SJCRH30 (cell line): ENCODE measurements at regions not wholly inside any gene's neighbourhood (a gene's known extent, or its start where the extent isn't known, plus 50 kb on each side); places are given as distances from the start of the nearest gene placed in this dataset.

Experiments used
- DNase-seq, 2 experiments: peaks; one replicate each; pipeline ENCODE4 v3.0.0-alpha.2; 2015 to 2020
- H3K27ac ChIP-seq: fragments of 250-450 bp; sonication (Bioruptor Pico); 2 replicates; pipeline ENCODE4 v1.5.1; 2020; ENCODE audit warnings: mild to moderate bottlenecking, moderate library complexity
- H3K27me3 ChIP-seq: fragments of 250-450 bp; sonication (Bioruptor Pico); 2 replicates; pipeline ENCODE4 v1.5.1; 2020; ENCODE audit warnings: mild to moderate bottlenecking, moderate library complexity
- H3K36me3 ChIP-seq: fragments of 250-450 bp; sonication (Bioruptor Pico); 2 replicates; pipeline ENCODE4 v1.5.1; 2020; ENCODE audit warnings: mild to moderate bottlenecking, moderate library complexity
- H3K4me1 ChIP-seq: fragments of 250-450 bp; sonication (Bioruptor Pico); 2 replicates; pipeline ENCODE4 v1.5.1; 2020; ENCODE audit warnings: mild to moderate bottlenecking, moderate library complexity
- H3K4me3 ChIP-seq: fragments of 250-450 bp; sonication (Bioruptor Pico); 2 replicates; pipeline ENCODE4 v1.5.1; 2020; ENCODE audit warnings: mild to moderate bottlenecking, moderate library complexity
- H3K9me3 ChIP-seq: fragments of 250-450 bp; sonication (Bioruptor Pico); replicated peaks from 2 replicates; pipeline ENCODE4 v1.5.1; 2020; ENCODE audit warnings: mild to moderate bottlenecking, moderate library complexity

- no peaks in the 10 kb centered on the region for H3K27me3 ChIP-seq
- H3K27ac ChIP-seq, result no peak overlapping the region
- no peaks in the 10 kb centered on the region for H3K9me3 ChIP-seq
- H3K4me1 ChIP-seq, result no peaks in the 10 kb centered on the region
- no peak for DNase-seq
- no peak overlapping the region for H3K4me3 ChIP-seq
- H3K36me3 ChIP-seq, result no peaks in the 10 kb centered on the region
Observed at GRCh38 chr11:92714111-92714510, 255.3 kb upstream of the MTNR1B start.

- no peaks in the 10 kb centered on the region for H3K4me1 ChIP-seq
- no peaks in the 10 kb centered on the region for H3K9me3 ChIP-seq
- H3K4me3 ChIP-seq, result no peak overlapping the region
- H3K27ac ChIP-seq, result no peak overlapping the region
- H3K36me3 ChIP-seq, result no peaks in the 10 kb centered on the region
- no peak for DNase-seq
- H3K27me3 ChIP-seq, result no peaks in the 10 kb centered on the region
Observed at GRCh38 chr11:92717240-92717639, 252.2 kb upstream of the MTNR1B start.

- Histone ChIP-seq H3K27me3 (no peaks in the 10 kb centered on the region), H3K9me3 (no peaks in the 10 kb centered on the region), H3K4me1 (no peaks in the 10 kb centered on the region), H3K27ac (no peak overlapping the region), H3K4me3 (no peak overlapping the region), H3K36me3 (no peaks in the 10 kb centered on the region)
- no peak for DNase-seq
Observed at GRCh38 chr11:92720385-92720784, 249.1 kb upstream of the MTNR1B start.

GRCh38 chr11:92725352-92725751, 244.1 kb upstream of the MTNR1B start:
- no peaks in the 10 kb centered on the region for H3K36me3 ChIP-seq
- no peak for DNase-seq
- no peak overlapping the region for H3K4me3 ChIP-seq
- no peaks in the 10 kb centered on the region for H3K4me1 ChIP-seq
- H3K27me3 ChIP-seq, result no peaks in the 10 kb centered on the region
- no peak overlapping the region for H3K27ac ChIP-seq
- no peaks in the 10 kb centered on the region for H3K9me3 ChIP-seq

GRCh38 chr11:92727123-92727522, 242.3 kb upstream of the MTNR1B start:
- no peak for DNase-seq
- no peaks in the 10 kb centered on the region for H3K4me1 ChIP-seq
- H3K36me3 ChIP-seq, result no peaks in the 10 kb centered on the region
- no peak overlapping the region for H3K4me3 ChIP-seq
- no peak overlapping the region for H3K27ac ChIP-seq
- no peaks in the 10 kb centered on the region for H3K9me3 ChIP-seq
- no peaks in the 10 kb centered on the region for H3K27me3 ChIP-seq

GRCh38 chr11:92727769-92728168, 241.7 kb upstream of the MTNR1B start:
- no peak overlapping the region for H3K4me3 ChIP-seq
- H3K36me3 ChIP-seq, result no peaks in the 10 kb centered on the region
- no peaks in the 10 kb centered on the region for H3K9me3 ChIP-seq
- H3K4me1 ChIP-seq, result no peaks in the 10 kb centered on the region
- H3K27me3 ChIP-seq, result no peaks in the 10 kb centered on the region
- DNase-seq, result no peak
- H3K27ac ChIP-seq, result no peak overlapping the region

GRCh38 chr11:92728628-92729027, 240.8 kb upstream of the MTNR1B start:
- Histone ChIP-seq H3K4me1 (no peaks in the 10 kb centered on the region), H3K9me3 (no peaks in the 10 kb centered on the region), H3K27me3 (no peaks in the 10 kb centered on the region)

GRCh38 chr11:92735039-92735438, 234.4 kb upstream of the MTNR1B start:
- Histone ChIP-seq H3K27me3 (no peaks in the 10 kb centered on the region), H3K9me3 (no peaks in the 10 kb centered on the region), H3K4me3 (no peak overlapping the region), H3K36me3 (no peaks in the 10 kb centered on the region), H3K27ac (no peak overlapping the region), H3K4me1 (no peaks in the 10 kb centered on the region)
- DNase-seq, result no peak

More at GRCh38 chr11:92728628-92729027, 240.8 kb upstream of the MTNR1B start:
- Histone ChIP-seq H3K4me3 (no peak overlapping the region), H3K36me3 (no peaks in the 10 kb centered on the region), H3K27ac (no peak overlapping the region)
- peak in 1 of 2 experiments; percentile 4 for DNase-seq

- Histone ChIP-seq H3K9me3 (no peaks in the 10 kb centered on the region), H3K4me1 (no peaks in the 10 kb centered on the region), H3K4me3 (no peak overlapping the region), H3K36me3 (no peaks in the 10 kb centered on the region), H3K27ac (no peak overlapping the region), H3K27me3 (no peaks in the 10 kb centered on the region)
- DNase-seq, result no peak
Observed at GRCh38 chr11:92738276-92738675, 231.2 kb upstream of the MTNR1B start.

GRCh38 chr11:92739041-92739440, 230.4 kb upstream of the MTNR1B start:
- H3K36me3 ChIP-seq, result no peaks in the 10 kb centered on the region
- H3K27me3 ChIP-seq, result no peaks in the 10 kb centered on the region
- no peaks in the 10 kb centered on the region for H3K9me3 ChIP-seq
- H3K4me3 ChIP-seq, result no peak overlapping the region
- H3K27ac ChIP-seq, result no peak overlapping the region
- DNase-seq, result no peak
- no peaks in the 10 kb centered on the region for H3K4me1 ChIP-seq

GRCh38 chr11:92739491-92739890, 230.0 kb upstream of the MTNR1B start:
- DNase-seq, result no peak
- Histone ChIP-seq H3K36me3 (no peaks in the 10 kb centered on the region), H3K4me3 (no peak overlapping the region), H3K27me3 (no peaks in the 10 kb centered on the region), H3K9me3 (no peaks in the 10 kb centered on the region), H3K27ac (no peak overlapping the region), H3K4me1 (no peaks in the 10 kb centered on the region)

- no peaks in the 10 kb centered on the region for H3K4me1 ChIP-seq
- H3K27ac ChIP-seq, result no peak overlapping the region
- no peaks in the 10 kb centered on the region for H3K36me3 ChIP-seq
- no peak for DNase-seq
- H3K27me3 ChIP-seq, result no peaks in the 10 kb centered on the region
- H3K4me3 ChIP-seq, result no peak overlapping the region
- H3K9me3 ChIP-seq, result no peaks in the 10 kb centered on the region
Observed at GRCh38 chr11:92740276-92740675, 229.2 kb upstream of the MTNR1B start.

GRCh38 chr11:92744929-92745585, 224.4 kb upstream of the MTNR1B start:
- no peak overlapping the region for H3K4me3 ChIP-seq
- no peaks in the 10 kb centered on the region for H3K36me3 ChIP-seq
- no peak overlapping the region for H3K27ac ChIP-seq
- no peaks in the 10 kb centered on the region for H3K27me3 ChIP-seq
- no peaks in the 10 kb centered on the region for H3K9me3 ChIP-seq
- no peak for DNase-seq
- no peaks in the 10 kb centered on the region for H3K4me1 ChIP-seq

GRCh38 chr11:92750794-92751193, 218.7 kb upstream of the MTNR1B start:
- H3K9me3 ChIP-seq, result no peaks in the 10 kb centered on the region
- H3K4me1 ChIP-seq, result no peaks in the 10 kb centered on the region; the same call in 1 of the 2 replicates

GRCh38 chr11:92751594-92751993, 217.9 kb upstream of the MTNR1B start:
- no peak overlapping the region for H3K27ac ChIP-seq
- H3K27me3 ChIP-seq, result no peaks in the 10 kb centered on the region
- no peaks in the 10 kb centered on the region; the same call in 1 of the 2 replicates for H3K4me1 ChIP-seq
- H3K36me3 ChIP-seq, result no peaks in the 10 kb centered on the region
- no peaks in the 10 kb centered on the region for H3K9me3 ChIP-seq
- DNase-seq, result no peak
- no peak overlapping the region for H3K4me3 ChIP-seq

More at GRCh38 chr11:92750794-92751193, 218.7 kb upstream of the MTNR1B start:
- no peaks in the 10 kb centered on the region for H3K27me3 ChIP-seq
- peak; percentile 4 to 14 for DNase-seq
- no peaks in the 10 kb centered on the region for H3K36me3 ChIP-seq
- no peak overlapping the region for H3K27ac ChIP-seq
- H3K4me3 ChIP-seq, result no peak overlapping the region

GRCh38 chr11:92752122-92752521, 217.3 kb upstream of the MTNR1B start:
- H3K27me3 ChIP-seq, result no peaks in the 10 kb centered on the region
- no peak for DNase-seq
- H3K27ac ChIP-seq, result no peak overlapping the region
- H3K4me1 ChIP-seq, result no peaks in the 10 kb centered on the region; the same call in 1 of the 2 replicates
- no peak overlapping the region for H3K4me3 ChIP-seq
- H3K36me3 ChIP-seq, result no peaks in the 10 kb centered on the region
- no peaks in the 10 kb centered on the region for H3K9me3 ChIP-seq
